HUES48 (cell line): ENCODE measurements at regions not wholly inside any gene's neighbourhood (a gene's known extent, or its start where the extent isn't known, plus 50 kb on each side); places are given as distances from the start of the nearest gene placed in this dataset.

Experiments
- H3K27ac ChIP-seq: one replicate; pipeline ENCODE4 v1.7.0; 2013; ENCODE audit warnings: low read depth, low read length, inconsistent platforms
- H3K27me3 ChIP-seq: 2 replicates; pipeline ENCODE4 v1.6.1; 2013; ENCODE audit warnings: mild to moderate bottlenecking, low read length; ENCODE audit not compliant: control insufficient read depth, insufficient read depth
- H3K36me3 ChIP-seq: 2 replicates; pipeline ENCODE4 v1.6.1; 2013; ENCODE audit warnings: low read length; ENCODE audit not compliant: control insufficient read depth, insufficient read depth
- H3K4me1 ChIP-seq: 2 replicates; pipeline ENCODE4 v1.6.1; 2013; ENCODE audit warnings: mild to moderate bottlenecking, low read length; ENCODE audit not compliant: control insufficient read depth, insufficient read depth
- H3K4me3 ChIP-seq: 2 replicates; pipeline ENCODE4 v1.5.1; 2013; ENCODE audit warnings: mild to moderate bottlenecking, low read depth, low read length
- H3K9ac ChIP-seq: 2 replicates; pipeline ENCODE4 v1.6.1; 2013; ENCODE audit warnings: mild to moderate bottlenecking, low read depth, low read length, moderate library complexity
- H3K9me3 ChIP-seq: 2 replicates; pipeline ENCODE4 v1.6.1; 2013; ENCODE audit warnings: low read length; ENCODE audit not compliant: control insufficient read depth, insufficient read depth

GRCh38 chr20:62536871-62537401 is 61.1 kb upstream of the GATA5 start:
- Histone ChIP-seq H3K27ac (no peak overlapping the region), H3K27me3 (no peaks in the 10 kb centered on the region), H3K9me3 (no peaks in the 10 kb centered on the region), H3K9ac (no peak overlapping the region), H3K4me3 (no peak overlapping the region), H3K4me1 (no peaks in the 10 kb centered on the region), H3K36me3 (no peaks in the 10 kb centered on the region)

DNA sequence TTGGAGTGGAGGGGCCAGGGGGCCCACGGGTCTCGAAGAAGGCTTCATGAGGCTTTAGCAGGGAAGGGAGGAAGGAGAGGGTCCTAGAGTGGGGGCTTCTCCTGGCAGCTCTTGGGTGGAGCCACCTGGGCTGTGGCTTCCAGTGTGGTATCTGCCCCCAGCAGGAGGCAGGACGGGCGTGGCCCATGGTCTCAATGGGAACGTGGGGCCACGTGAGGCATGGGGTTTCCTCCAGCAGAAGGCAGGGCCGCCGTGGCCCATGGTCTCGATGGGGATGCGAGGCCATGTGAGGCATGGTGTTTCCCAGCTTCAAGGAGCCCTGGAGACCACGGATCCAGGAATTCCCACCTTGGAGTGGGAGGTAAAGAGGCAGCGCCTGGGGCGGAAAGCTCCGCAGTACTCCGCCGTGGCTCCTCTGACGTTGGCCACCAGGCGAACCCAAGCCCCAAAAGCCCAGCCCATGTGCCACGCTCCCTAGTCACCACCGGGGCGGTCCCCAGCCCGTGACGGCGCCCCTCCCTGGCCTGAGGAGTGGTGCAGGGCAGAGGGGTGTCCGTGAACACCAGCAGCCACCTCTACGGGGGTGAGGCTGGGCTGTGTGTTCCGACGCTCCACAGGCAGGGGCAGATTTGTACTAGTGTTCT is 62.0 kb upstream of the GATA5 start:
- Histone ChIP-seq H3K9ac (no peak overlapping the region), H3K36me3 (no peaks in the 10 kb centered on the region), H3K27me3 (no peaks in the 10 kb centered on the region), H3K27ac (no peak overlapping the region), H3K4me1 (no peaks in the 10 kb centered on the region), H3K9me3 (no peaks in the 10 kb centered on the region), H3K4me3 (no peak overlapping the region)

DNA sequence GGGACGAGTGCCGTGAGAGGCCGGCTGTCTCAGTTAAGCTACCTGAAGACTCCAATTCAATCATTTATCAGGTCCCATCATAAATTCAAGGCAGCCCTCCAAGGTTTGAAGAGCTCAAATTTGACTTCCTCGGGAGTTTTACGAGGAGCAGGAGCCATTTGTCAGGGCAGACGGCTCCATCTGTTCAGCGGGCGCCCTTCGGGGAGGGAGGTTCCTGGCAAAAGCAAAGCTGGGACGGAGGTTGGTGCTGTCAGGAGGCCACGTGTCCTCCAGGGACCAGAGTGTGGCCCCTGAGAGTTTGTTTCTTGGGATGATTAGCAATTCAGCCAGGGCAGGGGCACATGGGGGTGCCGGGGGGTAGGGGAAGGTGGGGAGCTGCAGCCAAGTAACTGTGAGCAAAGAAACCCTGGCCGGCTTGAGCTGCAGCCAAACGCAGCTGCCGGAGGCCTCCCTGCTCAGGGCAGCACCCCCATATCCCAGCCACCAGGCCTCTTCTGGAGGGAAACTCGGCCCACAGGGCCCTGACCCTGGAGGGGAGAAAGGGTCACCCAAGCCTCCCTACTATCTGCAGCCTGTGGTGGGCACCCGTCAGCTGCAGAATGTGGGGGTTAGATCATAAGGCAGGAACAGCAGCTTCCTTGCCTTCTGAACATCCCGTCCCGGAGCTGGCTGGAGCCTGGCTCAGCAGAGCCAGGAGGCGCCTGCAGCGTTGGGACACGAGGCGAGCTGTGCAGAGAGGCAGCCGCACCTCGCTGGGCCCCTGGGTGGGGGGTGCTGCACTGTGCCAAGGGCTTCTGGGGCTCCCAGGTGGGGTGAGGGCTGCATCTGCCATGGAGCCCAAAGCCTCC is 63.6 kb upstream of the GATA5 start:
- Histone ChIP-seq H3K4me1 (no peaks in the 10 kb centered on the region), H3K27ac (no peak overlapping the region), H3K36me3 (no peaks in the 10 kb centered on the region), H3K9me3 (no peaks in the 10 kb centered on the region), H3K27me3 (no peaks in the 10 kb centered on the region), H3K9ac (no peak overlapping the region), H3K4me3 (no peak overlapping the region)

DNA sequence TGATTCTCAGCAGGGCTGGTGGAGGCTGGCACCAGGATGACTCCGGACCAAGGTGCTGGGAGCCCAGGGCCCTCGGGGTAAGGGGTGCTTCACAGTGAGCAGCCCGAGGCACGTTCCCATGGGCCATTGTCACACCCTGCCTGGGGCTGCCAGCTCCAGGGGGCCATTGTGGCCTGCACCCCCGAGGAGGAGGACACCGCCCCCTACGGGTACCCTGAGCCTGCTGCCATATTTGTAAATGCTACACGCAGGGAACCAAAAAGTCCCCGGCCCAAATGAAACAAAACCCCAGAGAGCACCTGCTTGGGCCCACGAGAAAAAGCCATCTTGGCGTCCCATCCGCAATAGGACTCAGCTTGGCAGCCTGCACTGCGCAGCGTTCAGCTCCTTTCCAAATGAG is 64.7 kb upstream of the GATA5 start:
- no peak overlapping the region for H3K4me3 ChIP-seq

GRCh38 chr20:62542862-62543261 is 67.1 kb upstream of the GATA5 start:
- H3K27me3 ChIP-seq = no peaks in the 10 kb centered on the region

More for the DNA sequence above, 64.7 kb upstream of the GATA5 start:
- no peaks in the 10 kb centered on the region for H3K4me1 ChIP-seq
- no peaks in the 10 kb centered on the region for H3K27me3 ChIP-seq
- H3K9me3 ChIP-seq = no peaks in the 10 kb centered on the region
- no peak overlapping the region for H3K27ac ChIP-seq
- H3K9ac ChIP-seq = no peak overlapping the region
- no peaks in the 10 kb centered on the region for H3K36me3 ChIP-seq

DNA sequence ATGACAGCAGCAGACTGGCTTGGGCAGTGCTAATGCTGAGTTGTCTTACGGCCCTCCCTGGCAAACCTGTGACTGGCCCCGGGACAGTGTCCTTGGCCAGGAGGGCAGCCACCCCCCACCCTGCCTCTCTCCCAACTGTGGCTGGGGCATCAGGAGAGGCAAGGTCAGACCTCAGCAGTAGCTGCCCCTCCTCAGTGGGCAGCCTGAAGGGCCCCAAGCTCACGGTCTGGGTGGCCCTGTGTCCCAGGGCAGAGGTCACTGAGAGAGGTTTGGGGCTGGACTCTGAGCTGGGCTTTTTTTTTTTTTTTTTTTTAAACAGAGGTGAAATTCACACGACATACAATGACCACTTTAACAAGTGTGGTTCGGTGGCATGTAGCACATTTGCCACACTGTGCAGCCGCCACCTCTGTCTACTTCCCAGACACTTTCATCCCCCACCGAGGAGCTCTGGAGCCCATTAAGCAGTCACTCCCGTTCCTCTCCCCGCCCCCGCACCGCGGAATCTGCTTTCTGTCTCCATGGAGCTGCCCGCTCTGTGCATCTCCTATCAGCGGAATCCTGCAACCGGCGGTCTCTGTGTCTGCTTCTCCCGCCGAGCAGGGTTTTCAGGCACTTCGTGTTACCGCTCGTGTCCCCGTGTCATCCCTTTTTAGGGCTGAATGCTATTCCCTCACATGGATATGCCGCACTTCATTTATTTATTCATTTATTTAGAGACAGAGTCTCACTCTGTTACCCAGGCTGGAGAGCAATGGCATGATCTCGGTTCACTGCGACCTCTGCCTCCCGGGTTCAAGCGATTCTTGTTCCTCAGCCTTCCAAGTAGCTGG is 67.9 kb upstream of the GATA5 start:
- Histone ChIP-seq H3K27ac (no peak overlapping the region), H3K27me3 (no peaks in the 10 kb centered on the region), H3K4me3 (no peak overlapping the region), H3K9me3 (no peaks in the 10 kb centered on the region), H3K4me1 (no peaks in the 10 kb centered on the region), H3K9ac (no peak overlapping the region), H3K36me3 (no peaks in the 10 kb centered on the region)

More at GRCh38 chr20:62542862-62543261, 67.1 kb upstream of the GATA5 start:
- Histone ChIP-seq H3K27ac (no peak overlapping the region), H3K36me3 (no peaks in the 10 kb centered on the region), H3K4me1 (no peaks in the 10 kb centered on the region), H3K9ac (no peak overlapping the region), H3K4me3 (no peak overlapping the region), H3K9me3 (no peaks in the 10 kb centered on the region)

DNA sequence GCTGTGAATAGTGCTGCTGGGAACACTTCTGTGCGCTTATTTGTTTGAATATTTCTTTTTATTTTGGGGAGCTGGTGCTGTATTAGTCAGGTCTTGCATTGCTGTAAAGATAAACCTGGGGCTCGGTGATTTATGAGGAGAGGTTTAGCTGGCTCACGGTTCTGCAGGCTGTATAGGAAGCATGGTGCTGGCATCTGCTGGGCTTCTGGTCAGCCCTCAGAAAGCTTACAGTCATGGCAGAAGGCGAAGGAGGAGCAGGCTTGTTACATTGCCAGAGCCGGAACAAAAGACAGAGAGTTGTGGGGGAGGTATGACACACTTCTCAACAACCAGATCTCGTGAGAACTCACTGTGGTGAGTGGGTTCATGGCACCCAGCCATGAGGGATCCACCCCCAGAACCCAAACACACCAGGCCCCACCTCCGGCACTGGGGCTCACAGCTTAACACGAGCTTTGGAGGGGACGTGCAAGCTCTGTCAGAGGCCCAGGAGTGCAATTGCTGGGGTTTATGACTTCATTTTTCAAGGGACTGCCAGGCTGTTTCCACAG is 68.8 kb upstream of the GATA5 start:
- H3K4me3 ChIP-seq = no peak overlapping the region
- no peaks in the 10 kb centered on the region for H3K9me3 ChIP-seq
- H3K27me3 ChIP-seq = 0 out of 2 replicates have a peak, but pooled peaks cover 2% of the 10 kb centered on the region
- no peak overlapping the region for H3K9ac ChIP-seq
- no peak overlapping the region for H3K27ac ChIP-seq
- H3K36me3 ChIP-seq = no peaks in the 10 kb centered on the region
- H3K4me1 ChIP-seq = no peaks in the 10 kb centered on the region

- Histone ChIP-seq H3K4me1 (no peaks in the 10 kb centered on the region), H3K4me3 (no peak overlapping the region)
These were observed 69.5 kb upstream of the GATA5 start for GRCh38 chr20:62545271-62545670.

GRCh38 chr20:62545901-62546525 is 70.2 kb upstream of the GATA5 start:
- Histone ChIP-seq H3K27ac (no peak overlapping the region), H3K4me3 (no peak overlapping the region), H3K9ac (no peak overlapping the region), H3K36me3 (no peaks in the 10 kb centered on the region), H3K4me1 (no peaks in the 10 kb centered on the region), H3K27me3 (peaks cover 12% of the 10 kb centered on the region), H3K9me3 (no peaks in the 10 kb centered on the region)

More at GRCh38 chr20:62545271-62545670, 69.5 kb upstream of the GATA5 start:
- Histone ChIP-seq H3K27ac (no peak overlapping the region), H3K9me3 (no peaks in the 10 kb centered on the region), H3K27me3 (peaks cover 5% of the 10 kb centered on the region; the same call in 1 of the 2 replicates), H3K36me3 (no peaks in the 10 kb centered on the region), H3K9ac (no peak overlapping the region)

GRCh38 chr20:62546606-62547005 is 70.8 kb upstream of the GATA5 start:
- Histone ChIP-seq H3K27ac (no peak overlapping the region), H3K27me3 (peaks cover 16% of the 10 kb centered on the region), H3K9me3 (no peaks in the 10 kb centered on the region), H3K9ac (no peak overlapping the region), H3K4me1 (0 out of 2 replicates have a peak, but pooled peaks cover 1% of the 10 kb centered on the region), H3K4me3 (no peak overlapping the region), H3K36me3 (no peaks in the 10 kb centered on the region)
